ENCODE measurements at regions not wholly inside any gene's neighbourhood (a gene's known extent, or its start where the extent isn't known, plus 50 kb on each side); places are given as distances from the start of the nearest gene placed in this dataset.

GRCh38 chr6:153591159-153591558 is 447.9 kb upstream of the OPRM1 start:
- TF ChIP-seq POLR2A (IDR thresholded peaks at IDR 0.05): no peak
- TF ChIP-seq CTCF (IDR thresholded peaks at IDR 0.05): no peak
- Histone ChIP-seq H3K27ac (no peak overlapping the region), H3K36me3 (no peaks in the 10 kb centered on the region), H3K4me1 (no peaks in the 10 kb centered on the region), H3K4me3 (no peak overlapping the region), H3K27me3 (no peaks in the 10 kb centered on the region), H3K9me3 (no peaks in the 10 kb centered on the region)
- DNase-seq: no peak

GRCh38 chr6:153590411-153590810 is 448.6 kb upstream of the OPRM1 start:
- no peaks in the 10 kb centered on the region for H3K36me3 ChIP-seq
- H3K9me3 ChIP-seq: no peaks in the 10 kb centered on the region
- H3K4me3 ChIP-seq: no peak overlapping the region
- DNase-seq: no peak
- no peaks in the 10 kb centered on the region for H3K27me3 ChIP-seq
- no peak overlapping the region for H3K27ac ChIP-seq
- no peak for TF ChIP-seq CTCF (IDR thresholded peaks at IDR 0.05)
- TF ChIP-seq POLR2A (IDR thresholded peaks at IDR 0.05): no peak
- H3K4me1 ChIP-seq: no peaks in the 10 kb centered on the region

- Histone ChIP-seq H3K4me3 (no peak overlapping the region), H3K36me3 (no peaks in the 10 kb centered on the region), H3K9me3 (no peaks in the 10 kb centered on the region), H3K4me1 (no peaks in the 10 kb centered on the region), H3K27me3 (no peaks in the 10 kb centered on the region), H3K27ac (no peak overlapping the region)
- DNase-seq: no peak
- TF ChIP-seq CTCF (IDR thresholded peaks at IDR 0.05) (no peak), POLR2A (IDR thresholded peaks at IDR 0.05) (no peak)
Observed at GRCh38 chr6:153588330-153588729, 450.7 kb upstream of the OPRM1 start.

- H3K36me3 ChIP-seq: no peaks in the 10 kb centered on the region
- no peak for DNase-seq
- no peak overlapping the region for H3K27ac ChIP-seq
- no peaks in the 10 kb centered on the region for H3K9me3 ChIP-seq
- H3K27me3 ChIP-seq: no peaks in the 10 kb centered on the region
- TF ChIP-seq CTCF (IDR thresholded peaks at IDR 0.05) (no peak), POLR2A (IDR thresholded peaks at IDR 0.05) (no peak)
- no peak overlapping the region for H3K4me3 ChIP-seq
- H3K4me1 ChIP-seq: no peaks in the 10 kb centered on the region
Observed at GRCh38 chr6:153583685-153584084, 452.6 kb upstream of the RGS17 start.

- TF ChIP-seq CTCF (IDR thresholded peaks at IDR 0.05): no peak
- TF ChIP-seq POLR2A (IDR thresholded peaks at IDR 0.05): no peak
Observed at GRCh38 chr6:153580776-153581175, 449.7 kb upstream of the RGS17 start.

GRCh38 chr6:153575528-153575927 is 444.4 kb upstream of the RGS17 start:
- TF ChIP-seq POLR2A (IDR thresholded peaks at IDR 0.05) (no peak), CTCF (IDR thresholded peaks at IDR 0.05) (no peak)
- H3K4me3 ChIP-seq: no peak overlapping the region
- no peaks in the 10 kb centered on the region for H3K4me1 ChIP-seq
- no peaks in the 10 kb centered on the region for H3K9me3 ChIP-seq
- H3K27ac ChIP-seq: no peak overlapping the region
- no peak for DNase-seq
- H3K27me3 ChIP-seq: no peaks in the 10 kb centered on the region
- H3K36me3 ChIP-seq: no peaks in the 10 kb centered on the region

More at GRCh38 chr6:153580776-153581175, 449.7 kb upstream of the RGS17 start:
- Histone ChIP-seq H3K27ac (no peak overlapping the region), H3K27me3 (no peaks in the 10 kb centered on the region), H3K4me3 (no peak overlapping the region), H3K4me1 (no peaks in the 10 kb centered on the region), H3K36me3 (no peaks in the 10 kb centered on the region), H3K9me3 (no peaks in the 10 kb centered on the region)
- DNase-seq: no peak
